Prostate gland (tissue), 2 donors: ENCODE measurements at regions not wholly inside any gene's neighbourhood (a gene's known extent, or its start where the extent isn't known, plus 50 kb on each side); places are given as distances from the start of the nearest gene placed in this dataset.

Source experiments
- DNase-seq: peaks from one replicate; pipeline ENCODE4 v3.0.0-alpha.2; 2019; ENCODE audit warnings: low spot score
- H3K27ac ChIP-seq, 2 donors: fragments of 200-600 bp; sonication (generic); 2 replicates each; pipeline ENCODE4 v1.5.1; 2017 to 2019
- H3K27me3 ChIP-seq: fragments of 200-600 bp; sonication (generic); replicated peaks from 2 replicates; pipeline ENCODE4 v1.5.1; 2019; ENCODE audit not compliant: insufficient read depth
- H3K36me3 ChIP-seq, 2 donors: fragments of 200-600 bp; sonication (generic); 1 replicate in 1 of 2; 2 replicates in 1 of 2; pipeline versions ENCODE4 v1.5.1 to v1.8.1; 2017 to 2019
- H3K4me1 ChIP-seq: fragments of 200-600 bp; sonication (generic); replicated peaks from 2 replicates; pipeline ENCODE4 v1.5.1; 2019
- H3K4me3 ChIP-seq, 2 donors: fragments of 200-600 bp; sonication (generic); 2 replicates each; pipeline ENCODE4 v1.5.1; 2017 to 2019
- H3K9me3 ChIP-seq: fragments of 200-600 bp; sonication (generic); 2 replicates; pipeline ENCODE4 v1.5.1; 2017
- POLR2A ChIP-seq: fragments of 450-650 bp; IDR thresholded peaks from one replicate; pipeline ENCODE4 v1.6.1; 2016; ENCODE audit warnings: antibody characterized with exemption, mild to moderate bottlenecking
- POLR2AphosphoS5 ChIP-seq: sonication (generic); formaldehyde crosslinking; IDR thresholded peaks from one replicate; pipeline ENCODE4 v1.6.1; 2017; ENCODE audit warnings: antibody characterized with exemption
- WGBS: methylation state at CpG from one replicate; pipeline ENCODE4 v1.1.5; 2018; 5-methylcytosine and 5-hydroxymethylcytosine counted together
- intact Hi-C: fragments of 100-400 bp; cut with DNase I; formaldehyde crosslinking; loops from one replicate; pipeline ENCODE4 v1.14.2; 2022
- TF ChIP-seq, protein P1 (sequence below), 4 experiments: fragments of 200-600 bp in 2 of 4; fragments of 450-650 bp in 2 of 4; sonication (generic) in 2 of 4; IDR thresholded peaks; 1 replicate in 3 of 4; 2 replicates in 1 of 4; pipeline ENCODE4 v1.5.1; 2016 to 2019; ENCODE audit warnings: antibody characterized with exemption in 4 of 4, mild to moderate bottlenecking in 2 of 4, moderate library complexity in 2 of 4

DNA sequence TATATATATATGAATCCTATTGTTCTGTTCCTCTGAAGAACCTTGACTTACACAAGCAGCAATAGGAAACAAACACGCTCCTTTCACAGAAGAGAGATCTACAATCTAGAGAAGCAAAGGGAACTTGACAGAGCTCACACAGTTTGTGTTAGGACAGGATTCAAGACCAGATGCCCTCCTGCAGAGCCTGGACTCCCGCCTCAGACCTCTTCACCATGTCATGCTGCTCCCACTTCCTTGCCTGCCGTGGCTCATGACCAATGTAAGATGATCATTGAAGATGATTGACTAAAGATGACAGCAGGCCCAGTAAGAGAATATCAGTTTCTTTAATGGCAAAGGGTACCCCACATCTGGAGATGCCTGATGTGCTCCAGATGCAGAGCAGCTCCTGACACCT is 111.2 kb upstream of the AGAP1 start:
- 71% methylated on average over 3 of the region's 3 CpGs for WGBS
- Histone ChIP-seq H3K9me3 (no peaks in the 10 kb centered on the region), H3K4me1 (no peaks in the 10 kb centered on the region), H3K4me3 (no peak overlapping the region), H3K36me3 (no peaks in the 10 kb centered on the region), H3K27me3 (no peaks in the 10 kb centered on the region), H3K27ac (no peak overlapping the region)
- intact Hi-C loops, result no loop called here
- TF ChIP-seq POLR2AphosphoS5 (no peak), POLR2A (no peak)
- TF ChIP-seq, protein P1, sequence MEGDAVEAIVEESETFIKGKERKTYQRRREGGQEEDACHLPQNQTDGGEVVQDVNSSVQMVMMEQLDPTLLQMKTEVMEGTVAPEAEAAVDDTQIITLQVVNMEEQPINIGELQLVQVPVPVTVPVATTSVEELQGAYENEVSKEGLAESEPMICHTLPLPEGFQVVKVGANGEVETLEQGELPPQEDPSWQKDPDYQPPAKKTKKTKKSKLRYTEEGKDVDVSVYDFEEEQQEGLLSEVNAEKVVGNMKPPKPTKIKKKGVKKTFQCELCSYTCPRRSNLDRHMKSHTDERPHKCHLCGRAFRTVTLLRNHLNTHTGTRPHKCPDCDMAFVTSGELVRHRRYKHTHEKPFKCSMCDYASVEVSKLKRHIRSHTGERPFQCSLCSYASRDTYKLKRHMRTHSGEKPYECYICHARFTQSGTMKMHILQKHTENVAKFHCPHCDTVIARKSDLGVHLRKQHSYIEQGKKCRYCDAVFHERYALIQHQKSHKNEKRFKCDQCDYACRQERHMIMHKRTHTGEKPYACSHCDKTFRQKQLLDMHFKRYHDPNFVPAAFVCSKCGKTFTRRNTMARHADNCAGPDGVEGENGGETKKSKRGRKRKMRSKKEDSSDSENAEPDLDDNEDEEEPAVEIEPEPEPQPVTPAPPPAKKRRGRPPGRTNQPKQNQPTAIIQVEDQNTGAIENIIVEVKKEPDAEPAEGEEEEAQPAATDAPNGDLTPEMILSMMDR (IDR thresholded peaks at IDR 0.05), result no peak
- no peak for DNase-seq

GRCh38 chr2:235383272-235383843 is 110.5 kb upstream of the AGAP1 start:
- TF ChIP-seq POLR2AphosphoS5, result no peak
- TF ChIP-seq POLR2A, result no peak
- TF ChIP-seq, protein P1 (IDR thresholded peaks at IDR 0.05), result no peak
- DNase-seq, result no peak
- 93% methylated on average over 8 of the region's 8 CpGs for WGBS
- Histone ChIP-seq H3K4me1 (no peaks in the 10 kb centered on the region), H3K27me3 (no peaks in the 10 kb centered on the region), H3K36me3 (no peaks in the 10 kb centered on the region), H3K27ac (no peak overlapping the region), H3K9me3 (no peaks in the 10 kb centered on the region), H3K4me3 (no peak overlapping the region)
- intact Hi-C loops, result no loop called here

GRCh38 chr2:235384624-235385023 is 109.2 kb upstream of the AGAP1 start:
- Histone ChIP-seq H3K9me3 (no peaks in the 10 kb centered on the region), H3K27me3 (no peaks in the 10 kb centered on the region), H3K27ac (no peak overlapping the region), H3K36me3 (no peaks in the 10 kb centered on the region), H3K4me1 (no peaks in the 10 kb centered on the region), H3K4me3 (no peak overlapping the region)
- WGBS, result 84% methylated on average over 24 of the region's 24 CpGs
- intact Hi-C loops, result no loop called here
- no peak for DNase-seq
- TF ChIP-seq, protein P1 (IDR thresholded peaks at IDR 0.05), result no peak
- no peak for TF ChIP-seq POLR2A
- TF ChIP-seq POLR2AphosphoS5, result no peak

DNA sequence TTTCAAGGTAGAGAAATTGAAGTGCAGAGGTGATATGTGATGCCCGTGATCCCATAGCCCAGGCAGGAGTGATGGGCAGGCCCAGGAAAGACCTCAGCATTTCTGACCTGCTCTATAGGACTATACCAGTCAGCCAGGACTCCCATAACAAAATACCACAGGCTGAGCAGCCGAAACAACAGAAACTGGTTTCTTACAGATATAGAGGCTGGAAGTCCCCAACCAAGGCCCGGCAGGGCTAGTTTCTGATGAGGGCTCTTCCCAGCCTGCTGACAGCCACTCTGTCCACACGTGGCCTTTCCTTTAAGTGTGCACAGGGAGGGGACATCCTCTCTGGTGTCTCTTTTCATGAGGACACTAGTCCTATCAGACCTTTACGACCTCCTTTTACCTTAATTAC is 104.2 kb upstream of the AGAP1 start:
- no peaks in the 10 kb centered on the region for H3K36me3 ChIP-seq
- DNase-seq, result no peak
- no peak overlapping the region for H3K27ac ChIP-seq
- TF ChIP-seq POLR2A (no peak), POLR2AphosphoS5 (no peak)
- TF ChIP-seq, protein P1 (IDR thresholded peaks at IDR 0.05), result no peak
- no peak overlapping the region for H3K4me3 ChIP-seq
- no peaks in the 10 kb centered on the region for H3K27me3 ChIP-seq
- no peaks in the 10 kb centered on the region for H3K9me3 ChIP-seq
- 82% methylated on average over 5 of the region's 5 CpGs for WGBS
- H3K4me1 ChIP-seq, result no peaks in the 10 kb centered on the region
- intact Hi-C loops, result no loop called here

DNA sequence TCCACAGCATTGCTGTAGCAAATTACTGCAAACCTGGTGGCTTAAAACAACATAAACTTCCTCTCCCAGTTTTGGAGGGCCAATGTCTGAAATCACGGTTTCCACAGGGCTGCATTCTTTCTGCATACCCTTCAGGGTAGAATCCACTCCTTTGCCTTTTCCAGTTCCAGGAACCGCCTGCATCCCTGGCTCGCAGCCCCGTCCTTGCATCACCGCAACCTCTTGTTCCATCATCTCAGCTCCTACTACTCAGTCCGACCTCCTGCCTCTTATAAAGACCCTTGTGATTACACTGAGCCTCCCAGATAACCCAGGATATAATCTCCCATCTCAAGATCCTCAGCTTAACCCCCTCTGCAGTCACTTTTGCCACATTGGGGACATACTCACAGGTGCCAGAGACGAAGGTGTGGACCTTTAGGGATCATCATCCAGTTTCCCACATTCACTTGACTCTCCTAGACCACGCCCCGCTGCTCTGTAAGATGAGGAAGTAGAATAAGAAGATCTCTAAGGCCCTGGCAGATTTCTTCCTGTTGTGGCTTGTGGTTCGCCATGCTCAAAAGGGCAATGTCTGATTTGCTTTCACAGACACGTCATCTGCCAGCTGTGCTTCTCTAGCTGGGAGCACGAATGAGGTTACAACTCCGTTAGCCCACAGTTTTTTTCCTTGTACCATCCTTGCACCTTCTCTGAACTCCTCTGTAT is 103.6 kb upstream of the AGAP1 start:
- 87% methylated on average over 13 of the region's 13 CpGs for WGBS
- no peak for DNase-seq
- TF ChIP-seq POLR2AphosphoS5 (no peak), POLR2A (no peak)
- TF ChIP-seq, protein P1 (IDR thresholded peaks at IDR 0.05), result no peak
- H3K4me1 ChIP-seq, result no peaks in the 10 kb centered on the region
- intact Hi-C loops, result no loop called here
- no peaks in the 10 kb centered on the region for H3K9me3 ChIP-seq
- H3K27ac ChIP-seq, result no peak overlapping the region
- no peaks in the 10 kb centered on the region for H3K27me3 ChIP-seq
- H3K36me3 ChIP-seq, result no peaks in the 10 kb centered on the region
- H3K4me3 ChIP-seq, result no peak overlapping the region
